Lung (tissue), 11 donors: ENCODE measurements at regions not wholly inside any gene's neighbourhood (a gene's known extent, or its start where the extent isn't known, plus 50 kb on each side); places are given as distances from the start of the nearest gene placed in this dataset.

Experiments used
- ATAC-seq: fragments of 200-7000 bp; cut with Tn5 transposase; one replicate; pipeline ENCODE4 v1.9.1; 2020; ENCODE audit warnings: moderate number of reproducible peaks; ENCODE audit not compliant: insufficient read depth, low FRiP score
- DNase-seq, 3 donors: peaks; one replicate each; pipeline ENCODE4 v3.0.0-alpha.2; 2013 to 2017
- H3K27ac ChIP-seq, 2 donors: one replicate each; pipeline ENCODE4 v1.5.1; 2013; ENCODE audit warnings: mild to moderate bottlenecking in 2 of 2, moderate library complexity in 2 of 2, control low read depth in 1 of 2, inconsistent platforms in 1 of 2, low read depth in 1 of 2, low read length in 1 of 2
- H3K27me3 ChIP-seq, 3 donors: one replicate each; pipeline ENCODE4 v1.5.1; 2013; ENCODE audit warnings: low read length in 2 of 3; ENCODE audit not compliant: control insufficient read depth in 3 of 3, insufficient read depth in 3 of 3
- H3K36me3 ChIP-seq, 4 donors: one replicate each; pipeline ENCODE4 v1.5.1; 2013; ENCODE audit warnings: low read length in 4 of 4, mild to moderate bottlenecking in 1 of 4, moderate library complexity in 1 of 4; ENCODE audit not compliant: control insufficient read depth in 4 of 4, insufficient read depth in 4 of 4
- H3K4me1 ChIP-seq, 5 donors: one replicate each; pipeline ENCODE4 v1.5.1; 2013; ENCODE audit warnings: low read length in 5 of 5, mild to moderate bottlenecking in 2 of 5, moderate library complexity in 1 of 5; ENCODE audit not compliant: control insufficient read depth in 5 of 5, insufficient read depth in 5 of 5
- H3K4me3 ChIP-seq: one replicate; pipeline ENCODE4 v1.5.1; 2013; ENCODE audit warnings: mild to moderate bottlenecking, control low read depth, moderate library complexity
- H3K9ac ChIP-seq, 2 donors: one replicate each; pipeline ENCODE4 v1.5.1; 2013; ENCODE audit warnings: low read length in 2 of 2, control low read depth in 1 of 2; ENCODE audit not compliant: insufficient read depth in 1 of 2
- H3K9me3 ChIP-seq, 4 donors: one replicate each; pipeline ENCODE4 v1.5.1; 2013; ENCODE audit warnings: low read length in 3 of 4, mild to moderate bottlenecking in 1 of 4, moderate library complexity in 1 of 4; ENCODE audit not compliant: control insufficient read depth in 4 of 4, insufficient read depth in 3 of 4
- WGBS, 2 donors: extraction: QIAGEN DNeasy Blood & Tissue Kit; methylation state at CpG; one replicate each; pipeline ENCODE4 v1.1.7; 2013; 5-methylcytosine and 5-hydroxymethylcytosine counted together
- TF ChIP-seq, protein P1 (sequence below): IDR thresholded peaks from 2 replicates; pipeline ENCODE4 v1.5.1; 2012; ENCODE audit warnings: mild to moderate bottlenecking; ENCODE audit errors: control extremely low read depth, extremely low read depth
- donor health status: control.
- donor health status: control.
- donor health status: Bipolar disorder and iron deficiency.
- donor health status: healthy.
- donor health status: DM: yes; HTN: yes; CAD: no.

DNA sequence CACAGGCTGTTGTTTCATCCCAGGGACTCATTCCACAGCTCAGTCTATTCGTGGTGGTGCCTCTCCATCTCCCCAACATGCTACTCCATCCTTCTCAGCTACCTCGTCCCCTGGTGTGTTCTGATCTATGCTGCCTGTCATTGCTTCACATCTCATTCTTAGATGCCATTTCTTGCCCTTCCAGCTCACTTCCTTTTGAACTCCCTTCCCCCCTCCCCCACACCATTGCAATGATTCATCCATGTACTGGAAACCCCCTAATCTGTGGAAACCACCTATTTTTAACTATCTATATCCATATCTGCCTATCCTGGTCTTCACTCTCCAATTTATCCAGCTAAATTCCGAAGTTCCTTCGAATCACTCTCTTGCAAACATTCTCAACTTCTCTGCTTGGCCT, 65.7 kb upstream of the PARD3B start:
- TF ChIP-seq, protein P1, sequence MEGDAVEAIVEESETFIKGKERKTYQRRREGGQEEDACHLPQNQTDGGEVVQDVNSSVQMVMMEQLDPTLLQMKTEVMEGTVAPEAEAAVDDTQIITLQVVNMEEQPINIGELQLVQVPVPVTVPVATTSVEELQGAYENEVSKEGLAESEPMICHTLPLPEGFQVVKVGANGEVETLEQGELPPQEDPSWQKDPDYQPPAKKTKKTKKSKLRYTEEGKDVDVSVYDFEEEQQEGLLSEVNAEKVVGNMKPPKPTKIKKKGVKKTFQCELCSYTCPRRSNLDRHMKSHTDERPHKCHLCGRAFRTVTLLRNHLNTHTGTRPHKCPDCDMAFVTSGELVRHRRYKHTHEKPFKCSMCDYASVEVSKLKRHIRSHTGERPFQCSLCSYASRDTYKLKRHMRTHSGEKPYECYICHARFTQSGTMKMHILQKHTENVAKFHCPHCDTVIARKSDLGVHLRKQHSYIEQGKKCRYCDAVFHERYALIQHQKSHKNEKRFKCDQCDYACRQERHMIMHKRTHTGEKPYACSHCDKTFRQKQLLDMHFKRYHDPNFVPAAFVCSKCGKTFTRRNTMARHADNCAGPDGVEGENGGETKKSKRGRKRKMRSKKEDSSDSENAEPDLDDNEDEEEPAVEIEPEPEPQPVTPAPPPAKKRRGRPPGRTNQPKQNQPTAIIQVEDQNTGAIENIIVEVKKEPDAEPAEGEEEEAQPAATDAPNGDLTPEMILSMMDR = no peak
- Histone ChIP-seq H3K4me1 (peaks cover 0 to 6% (median 0%) of the 10 kb centered on the region in 5 donors), H3K9ac (no peak overlapping the region), H3K27ac (no peak overlapping the region), H3K36me3 (no peaks in the 10 kb centered on the region), H3K9me3 (peaks cover 0 to 3% (median 0%) of the 10 kb centered on the region in 4 donors), H3K27me3 (no peaks in the 10 kb centered on the region), H3K4me3 (no peak overlapping the region)
- WGBS, 2 donors = 82 to 86% methylated on average over 4 of the region's 4 CpGs
- DNase-seq (no peak), ATAC-seq (no peak)

DNA sequence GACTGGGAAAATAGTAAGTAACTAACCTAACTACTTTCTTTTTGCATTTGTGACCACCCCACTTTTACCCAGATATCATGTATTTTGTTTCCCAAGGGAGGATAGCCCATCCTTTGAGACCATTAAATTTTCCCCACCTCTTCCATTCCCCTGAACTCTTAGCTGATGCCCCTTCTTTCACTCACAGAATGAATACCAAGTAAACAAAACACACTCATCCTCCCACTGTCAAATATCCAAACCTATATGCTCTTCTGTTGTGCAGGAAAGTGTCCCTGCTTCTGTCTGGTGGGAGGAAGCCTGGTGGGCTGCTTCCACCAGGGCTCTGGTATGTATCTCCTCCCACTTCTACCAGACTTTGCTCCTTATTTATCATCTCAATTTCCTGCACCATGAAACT, 64.6 kb upstream of the PARD3B start:
- Histone ChIP-seq H3K9ac (no peak overlapping the region), H3K9me3 (peaks cover 0 to 3% (median 0%) of the 10 kb centered on the region in 4 donors), H3K4me3 (no peak overlapping the region), H3K27me3 (no peaks in the 10 kb centered on the region), H3K4me1 (peaks cover 0 to 6% (median 0%) of the 10 kb centered on the region in 5 donors), H3K36me3 (no peaks in the 10 kb centered on the region), H3K27ac (no peak overlapping the region)
- no peak for DNase-seq
- no peak for ATAC-seq
- TF ChIP-seq, protein P1 = no peak

DNA sequence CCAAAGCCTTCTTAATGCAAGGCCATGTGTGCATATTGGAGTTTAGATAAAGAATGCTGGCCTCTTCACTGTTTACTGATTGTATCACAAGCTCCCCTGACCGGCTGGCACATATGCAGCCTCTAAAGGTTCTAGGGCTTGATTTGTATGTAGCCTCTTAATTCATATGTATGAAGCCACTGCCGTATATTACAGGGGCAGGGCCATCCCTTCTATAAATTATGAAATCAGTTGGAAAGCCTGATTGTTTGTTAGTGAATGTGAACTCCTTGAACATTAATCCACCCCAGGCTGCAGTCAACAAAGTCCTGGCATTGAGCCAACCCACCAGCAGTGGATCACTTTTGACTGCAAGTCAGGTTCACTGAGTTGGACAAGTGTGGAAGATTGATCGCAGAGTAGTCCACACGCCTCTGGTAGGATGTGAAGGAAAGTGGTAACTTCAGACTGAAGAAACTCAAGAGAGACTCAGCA, 61.6 kb upstream of the PARD3B start:
- WGBS, 2 donors = 52 to 59% methylated on average over 4 of the region's 4 CpGs
- ATAC-seq = no peak
- Histone ChIP-seq H3K36me3 (no peaks in the 10 kb centered on the region), H3K9me3 (peaks cover 0 to 3% (median 0%) of the 10 kb centered on the region in 4 donors), H3K27me3 (no peaks in the 10 kb centered on the region), H3K9ac (no peak overlapping the region), H3K27ac (no peak overlapping the region), H3K4me3 (no peak overlapping the region), H3K4me1 (peaks cover 0 to 6% (median 0%) of the 10 kb centered on the region in 5 donors)
- DNase-seq = peak in 2 of 3 donors; percentile 15 to 35
- TF ChIP-seq, protein P1 = no peak

DNA sequence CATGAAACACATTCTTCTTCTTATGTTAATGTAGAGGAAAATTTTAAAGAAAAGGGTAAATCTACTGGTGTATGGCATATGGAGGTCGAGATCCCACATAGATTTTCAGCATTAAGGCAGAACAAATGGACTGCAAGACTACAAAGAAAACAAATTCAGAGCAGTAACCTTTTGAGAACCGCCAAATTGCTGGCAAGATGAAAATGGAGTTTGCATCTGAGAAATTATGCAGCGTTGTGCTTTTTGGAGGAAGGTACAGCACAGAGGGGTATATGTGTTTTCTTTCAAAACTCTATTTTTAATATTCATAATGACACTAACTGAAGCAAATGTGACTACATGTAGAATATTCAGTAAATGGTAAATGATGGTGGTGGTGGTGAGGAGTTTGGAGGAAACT, 59.0 kb upstream of the PARD3B start:
- H3K4me3 ChIP-seq = no peak overlapping the region
- ATAC-seq (no peak), DNase-seq (no peak)
- peaks cover 0 to 6% (median 0%) of the 10 kb centered on the region in 5 donors for H3K4me1 ChIP-seq
- peaks cover 0 to 2% (median 0%) of the 10 kb centered on the region in 4 donors for H3K9me3 ChIP-seq
- H3K9ac ChIP-seq = no peak overlapping the region
- TF ChIP-seq, protein P1 = no peak
- H3K27ac ChIP-seq = no peak overlapping the region
- no peaks in the 10 kb centered on the region for H3K36me3 ChIP-seq
- no peaks in the 10 kb centered on the region for H3K27me3 ChIP-seq
- WGBS, 2 donors = 92 to 93% methylated on average over 3 of the region's 3 CpGs
